Fibroblast of upper back skin (primary cell): ENCODE measurements at regions not wholly inside any gene's neighbourhood (a gene's known extent, or its start where the extent isn't known, plus 50 kb on each side); places are given as distances from the start of the nearest gene placed in this dataset.
"Not testable (repeated sequence)": the region's sequence is repeated elsewhere in the genome, so short reads cannot be mapped to it uniquely, and the experiment has no call there.

Experiments used
- DNase-seq: peaks from one replicate; pipeline ENCODE4 v3.0.0-alpha.2; 2013

DNA sequence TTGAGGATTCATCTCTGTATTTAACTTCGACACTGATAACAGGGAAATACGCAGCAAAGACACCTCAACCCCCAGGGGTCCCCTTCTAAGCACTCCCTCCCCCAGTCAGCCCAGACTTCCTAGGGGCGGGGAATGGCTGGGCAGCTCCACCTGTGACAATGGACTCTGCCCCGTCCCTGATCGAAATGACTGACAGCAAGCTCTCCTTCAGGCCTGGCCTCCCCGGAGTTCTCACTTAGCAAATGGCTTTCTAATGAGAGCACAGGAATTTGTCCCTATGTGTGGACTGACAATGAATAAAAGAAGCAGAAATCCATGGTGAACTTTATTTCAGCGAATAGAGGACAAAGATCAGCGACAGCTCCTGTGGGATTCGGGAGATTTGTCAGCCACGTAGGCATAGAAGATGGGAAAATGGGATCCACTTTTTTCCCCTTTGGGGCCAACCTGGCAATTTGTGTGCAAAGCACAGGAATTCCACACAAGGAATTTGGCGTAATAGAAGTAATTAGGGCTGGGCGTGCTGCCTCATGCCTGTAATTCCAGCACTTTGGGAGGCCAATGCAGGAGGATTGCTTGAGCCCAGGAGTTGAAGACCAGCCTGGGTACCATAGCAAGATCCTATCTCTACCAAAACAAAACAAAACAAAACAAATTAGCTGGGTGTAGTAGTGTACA is 63.8 kb downstream of the TNFAIP2 start:
- no peak for DNase-seq

DNA sequence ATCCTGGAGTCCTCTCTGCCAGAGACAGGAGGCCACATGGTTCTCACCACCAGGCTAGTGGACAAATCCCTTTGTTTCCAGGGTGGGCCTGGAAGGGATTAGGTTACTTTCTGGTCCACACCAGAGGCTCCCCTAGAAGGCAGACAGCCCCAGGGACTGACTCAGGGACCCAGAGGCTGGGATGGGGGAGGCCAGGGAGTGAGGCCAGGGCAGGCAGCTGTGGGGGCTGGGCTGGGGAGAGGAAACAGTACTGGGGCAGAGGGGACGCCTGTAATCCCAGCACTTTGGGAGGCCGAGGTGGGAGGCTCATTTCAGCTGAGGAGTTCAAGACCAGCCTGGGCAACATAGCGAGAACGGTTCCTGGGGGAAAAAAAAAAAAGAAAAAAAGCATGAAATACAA is 64.7 kb downstream of the TNFAIP2 start:
- DNase-seq = no peak

DNA sequence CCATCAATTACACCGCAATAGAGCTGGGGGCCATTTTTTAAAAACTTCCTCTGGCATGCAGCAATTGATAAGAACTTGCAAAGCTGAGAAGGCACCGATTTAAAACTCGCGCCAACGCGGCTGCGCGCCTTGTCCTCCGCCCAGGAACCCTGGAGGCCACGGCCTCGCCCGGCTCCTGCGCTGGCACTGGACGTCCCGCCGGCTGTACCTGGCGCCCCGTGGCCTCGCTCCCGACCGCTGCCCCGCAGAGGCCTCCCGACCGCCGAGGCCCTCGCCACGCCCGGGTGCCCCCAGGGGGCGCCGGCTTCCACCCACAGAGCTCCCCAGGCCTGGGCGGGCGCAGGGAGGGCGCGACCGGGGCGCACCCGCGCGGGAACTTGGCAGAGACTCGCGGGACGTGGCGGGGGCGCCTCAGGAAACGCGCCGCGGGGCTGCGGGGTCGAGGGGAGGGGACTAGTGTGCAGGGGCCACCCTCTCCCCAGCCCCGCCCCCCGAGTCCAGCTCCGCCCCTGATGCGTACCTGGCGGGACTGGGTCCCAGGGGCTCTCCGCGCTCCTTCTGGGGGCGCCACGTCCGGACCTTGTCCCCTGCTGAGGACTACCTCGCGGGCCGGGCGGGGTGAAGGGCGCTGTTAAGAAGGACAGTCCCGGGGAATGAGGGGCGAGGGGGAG is 65.7 kb downstream of the TNFAIP2 start:
- no peak for DNase-seq

GRCh38 chr14:103189481-103190470 is 66.5 kb downstream of the TNFAIP2 start:
- DNase-seq = no peak

GRCh38 chr14:103190741-103191140 is 67.5 kb downstream of the TNFAIP2 start:
- DNase-seq = no peak

DNA sequence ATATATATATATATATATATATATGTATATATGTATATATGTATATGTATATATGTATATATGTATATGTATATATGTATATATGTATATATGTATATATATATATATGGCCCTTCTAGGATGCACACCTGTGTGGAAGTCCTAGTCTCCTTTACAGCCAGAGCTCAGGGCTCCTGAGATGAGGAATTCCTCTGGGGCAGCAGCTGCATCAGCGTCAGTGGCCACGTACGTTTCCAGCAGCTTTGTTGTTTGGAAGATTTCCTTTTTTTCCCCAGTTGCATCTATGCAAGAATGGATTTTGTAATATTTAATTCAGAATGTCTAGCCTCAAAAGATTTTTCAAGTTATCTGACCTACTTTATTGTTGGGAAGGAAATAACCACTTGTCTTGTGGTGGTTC is 68.6 kb downstream of the TNFAIP2 start:
- DNase-seq = no peak

GRCh38 chr14:103192246-103192840 is 69.1 kb downstream of the TNFAIP2 start:
- no peak for DNase-seq

- not testable (repeated sequence) for DNase-seq
These were observed 69.6 kb downstream of the TNFAIP2 start for GRCh38 chr14:103192861-103193260.

DNA sequence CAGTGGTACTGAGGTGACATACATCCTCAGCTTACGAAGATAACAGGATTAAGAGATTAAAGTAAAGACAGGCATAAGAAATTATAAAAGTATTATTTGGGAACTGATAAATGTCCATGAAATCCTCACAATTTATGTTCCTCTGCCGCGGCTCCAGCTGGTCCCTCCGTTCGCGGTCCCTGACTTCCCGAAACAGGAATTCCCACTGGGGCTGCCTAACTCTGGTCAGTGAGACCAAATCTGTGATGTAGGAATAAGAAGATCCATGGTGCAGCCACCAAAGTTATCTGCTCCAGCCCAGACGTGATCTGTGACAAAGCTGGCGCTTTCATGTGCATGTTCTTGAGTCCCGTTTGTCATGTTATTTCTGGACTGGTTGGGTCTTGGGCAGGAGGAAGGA is 70.2 kb downstream of the TNFAIP2 start:
- not testable (repeated sequence) for DNase-seq

GRCh38 chr14:103194256-103195045 is 71.2 kb downstream of the TNFAIP2 start:
- DNase-seq = peak; percentile 69

- DNase-seq = no peak
These were observed 72.8 kb downstream of the TNFAIP2 start for GRCh38 chr14:103195828-103196615.

- DNase-seq = no peak
These were observed 73.5 kb downstream of the TNFAIP2 start for GRCh38 chr14:103196716-103197115.

DNA sequence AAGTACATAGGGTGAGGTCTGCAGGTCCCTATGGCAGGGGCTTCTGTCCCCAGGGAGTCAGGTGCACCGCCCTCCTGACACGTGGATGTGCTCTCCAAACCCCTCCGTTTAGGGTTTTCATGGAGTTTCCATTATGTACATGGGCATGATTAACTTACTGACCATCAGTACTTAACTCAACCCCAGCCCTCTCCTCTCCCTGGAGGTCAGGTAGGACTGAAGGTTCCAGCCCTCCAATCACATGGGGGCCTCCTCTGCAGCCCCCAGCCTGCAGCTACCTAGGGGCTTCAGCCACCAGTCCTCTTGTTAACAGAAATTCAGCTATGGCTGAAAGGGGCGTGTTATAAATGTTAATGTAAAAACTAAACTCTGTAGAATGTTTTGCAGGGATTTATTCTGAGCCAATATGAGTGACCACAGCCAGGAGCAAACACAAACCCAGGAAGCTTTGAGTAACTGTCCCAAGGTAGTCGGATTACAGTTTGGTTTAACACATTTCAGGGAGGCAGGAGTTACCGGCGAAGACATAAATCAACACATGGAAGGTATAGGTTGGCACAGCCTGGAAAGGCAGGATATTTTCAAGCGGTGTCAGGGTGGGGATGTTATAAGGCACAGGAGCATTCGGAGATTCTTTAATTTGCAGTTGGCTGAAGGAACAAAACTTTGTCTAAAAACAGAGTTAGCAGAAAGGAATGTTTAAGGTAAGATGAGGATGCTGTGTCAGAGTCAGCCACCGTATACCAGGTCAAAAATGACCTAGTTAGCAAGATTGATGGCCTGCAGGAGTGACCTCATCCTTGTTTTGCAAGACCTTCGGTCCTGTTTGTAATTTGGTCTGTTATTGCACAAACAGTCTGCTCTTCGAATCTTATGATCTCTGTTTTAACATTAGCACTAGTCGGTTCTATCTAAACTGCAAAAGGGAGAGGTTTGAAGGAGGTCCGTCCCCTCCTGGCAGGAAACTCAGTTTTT is 75.2 kb downstream of the TNFAIP2 start:
- DNase-seq = peak; percentile 75

- peak; percentile 67 for DNase-seq
These were observed 75.9 kb downstream of the TNFAIP2 start for GRCh38 chr14:103199124-103199523.

DNA sequence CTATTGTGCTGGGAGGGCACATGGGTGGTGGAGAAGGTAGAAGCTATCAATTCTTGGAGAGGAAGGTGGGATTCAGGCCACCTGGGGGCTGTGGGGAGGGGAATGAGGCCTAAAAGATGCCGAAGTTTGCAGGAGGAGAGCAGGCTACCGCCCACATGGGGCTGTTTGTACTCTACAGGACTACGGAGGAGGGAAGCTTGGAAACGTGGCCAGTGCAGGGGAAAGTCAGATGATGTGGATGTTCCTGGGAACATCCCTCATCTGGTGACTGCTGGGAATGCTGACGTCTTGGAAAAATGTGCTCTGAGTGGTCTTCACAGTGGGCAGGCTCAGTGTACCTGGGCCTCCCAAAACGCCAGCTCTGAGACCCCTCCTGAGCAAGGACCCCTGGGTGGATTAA is 78.5 kb downstream of the TNFAIP2 start:
- DNase-seq = no peak

- peak; percentile 34 for DNase-seq
These were observed 81.7 kb downstream of the TNFAIP2 start for GRCh38 chr14:103204852-103205540.

- no peak for DNase-seq
These were observed 82.3 kb downstream of the TNFAIP2 start for GRCh38 chr14:103205541-103205906.

DNA sequence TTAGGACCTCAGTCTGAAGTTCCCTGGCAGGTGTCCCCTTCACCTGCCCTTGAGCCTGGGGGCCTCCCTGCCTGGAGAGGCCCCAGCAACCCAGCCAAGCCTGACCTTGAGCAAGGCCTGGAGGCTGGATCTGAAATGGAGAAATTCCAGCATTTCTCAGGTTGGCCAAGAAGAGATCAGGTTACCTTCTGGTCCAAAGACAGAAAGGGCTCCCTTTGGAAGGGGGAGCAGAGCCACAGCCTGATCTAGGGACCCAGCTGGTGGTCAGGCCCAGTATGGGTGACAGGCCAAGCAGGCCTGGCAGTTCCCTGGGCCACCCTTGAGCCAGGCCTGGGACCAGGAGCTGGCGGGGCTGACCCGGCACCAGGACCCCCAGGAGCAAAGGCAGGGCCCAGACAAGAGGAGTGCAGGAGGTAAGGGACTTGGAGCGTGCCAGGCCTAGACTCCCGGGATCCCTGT is 82.8 kb downstream of the TNFAIP2 start:
- DNase-seq = peak; percentile 38

DNA sequence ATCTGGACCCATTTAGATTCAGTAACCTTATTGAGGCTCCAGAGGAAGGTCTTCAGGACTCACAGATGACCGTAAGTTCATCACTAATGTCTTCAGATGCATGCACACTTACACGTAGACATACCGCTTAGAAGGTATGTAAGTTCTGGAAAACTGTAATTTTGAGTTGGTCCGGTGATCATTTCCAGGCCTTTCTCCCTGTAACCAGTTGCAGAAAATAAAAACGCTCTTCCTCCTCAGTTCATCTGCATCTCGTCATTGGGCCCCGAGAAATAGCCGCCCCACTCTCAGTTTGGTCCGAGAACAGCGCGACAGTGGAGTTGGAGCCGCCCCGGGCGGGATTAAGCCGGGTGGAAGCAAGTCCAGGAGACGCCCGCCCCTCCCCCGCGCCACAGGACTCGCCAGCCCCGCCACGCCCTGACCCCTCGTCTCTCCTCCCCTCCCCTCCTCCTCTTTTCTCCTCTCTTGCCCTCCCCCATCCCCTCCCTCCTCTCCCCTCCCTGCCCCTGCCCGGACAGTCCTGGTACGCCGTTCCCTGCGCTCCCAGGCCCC is 83.7 kb downstream of the TNFAIP2 start:
- DNase-seq = peak; percentile 65
